Ishikawa (cell line): ENCODE measurements at regions not wholly inside any gene's neighbourhood (a gene's known extent, or its start where the extent isn't known, plus 50 kb on each side); places are given as distances from the start of the nearest gene placed in this dataset.

Source experiments
- CEBPB ChIP-seq: IDR thresholded peaks from 2 replicates; pipeline ENCODE4 v1.6.1; 2012
- CREB1 ChIP-seq: IDR thresholded peaks from 2 replicates; pipeline ENCODE4 v1.6.1; 2012; ENCODE audit warnings: low read depth
- EGR1 ChIP-seq: IDR thresholded peaks from 2 replicates; pipeline ENCODE4 v1.6.1; 2012
- EP300 ChIP-seq: IDR thresholded peaks from 2 replicates; pipeline ENCODE4 v1.6.1; 2012; ENCODE audit warnings: borderline replicate concordance
- FOXM1 ChIP-seq: IDR thresholded peaks from 2 replicates; pipeline ENCODE4 v1.6.1; 2012; ENCODE audit warnings: low read depth, borderline replicate concordance
- MAX ChIP-seq: IDR thresholded peaks from 2 replicates; pipeline ENCODE4 v1.6.1; 2012
- NFIC ChIP-seq: IDR thresholded peaks from 2 replicates; pipeline ENCODE4 v1.6.1; 2012
- RAD21 ChIP-seq: IDR thresholded peaks from 2 replicates; pipeline ENCODE4 v1.6.1; 2012; ENCODE audit warnings: low read depth
- REST ChIP-seq: IDR thresholded peaks from 2 replicates; pipeline ENCODE4 v1.6.1; 2012; ENCODE audit warnings: low read depth, mild to moderate bottlenecking
- TAF1 ChIP-seq: IDR thresholded peaks from 2 replicates; pipeline ENCODE4 v1.6.1; 2012; ENCODE audit warnings: low read depth, mild to moderate bottlenecking
- TCF12 ChIP-seq: IDR thresholded peaks from 2 replicates; pipeline ENCODE4 v1.6.1; 2012; ENCODE audit warnings: low read depth
- TEAD4 ChIP-seq: IDR thresholded peaks from 2 replicates; pipeline ENCODE4 v1.6.1; 2012
- USF1 ChIP-seq: IDR thresholded peaks from 2 replicates; pipeline ENCODE4 v1.6.1; 2012
- YY1 ChIP-seq: IDR thresholded peaks from 2 replicates; pipeline ENCODE4 v1.6.1; 2012; ENCODE audit warnings: low read depth
- ZBTB7A ChIP-seq: IDR thresholded peaks from 2 replicates; pipeline ENCODE4 v1.6.1; 2012; ENCODE audit warnings: low read depth

GRCh38 chr1:86271046-86271445, 114.5 kb upstream of the COL24A1 start:
- TF ChIP-seq NFIC (no peak), USF1 (no peak)

GRCh38 chr1:86263101-86263500, 106.5 kb upstream of the COL24A1 start:
- TF ChIP-seq ZBTB7A (no peak), CEBPB (no peak), FOXM1 (no peak), EP300 (no peak), EGR1 (no peak), TAF1 (no peak), USF1 (no peak), RAD21 (no peak), YY1 (no peak), CREB1 (no peak)

GRCh38 chr1:86260476-86260875, 103.9 kb upstream of the COL24A1 start:
- TF ChIP-seq EP300 = no peak
- no peak for TF ChIP-seq TCF12
- TF ChIP-seq FOXM1 = no peak
- TF ChIP-seq RAD21 = no peak
- TF ChIP-seq NFIC = no peak

GRCh38 chr1:86259390-86259789, 102.8 kb upstream of the COL24A1 start:
- TF ChIP-seq YY1 (no peak), REST (no peak), USF1 (no peak), TCF12 (no peak)

GRCh38 chr1:86258101-86258500, 101.5 kb upstream of the COL24A1 start:
- TF ChIP-seq RAD21 (no peak), EGR1 (no peak), CEBPB (no peak), USF1 (no peak), EP300 (no peak), TAF1 (no peak), REST (no peak), YY1 (no peak), TEAD4 (no peak), FOXM1 (no peak)

- TF ChIP-seq NFIC (no peak), CREB1 (no peak), EGR1 (no peak), CEBPB (no peak), TEAD4 (no peak), FOXM1 (no peak), USF1 (no peak), MAX (no peak), REST (no peak), TAF1 (no peak)
These were observed 91.2 kb upstream of the COL24A1 start for GRCh38 chr1:86247597-86248279.
